KMS-11 (cell line): ENCODE measurements at regions not wholly inside any gene's neighbourhood (a gene's known extent, or its start where the extent isn't known, plus 50 kb on each side); places are given as distances from the start of the nearest gene placed in this dataset.

Experiments used
- H2AFZ ChIP-seq: fragments of 200-600 bp; sonication (generic); 2 replicates; pipeline ENCODE4 v1.6.1; 2016; ENCODE audit warnings: antibody characterized with exemption, mixed run types, low read depth
- H3K27ac ChIP-seq: fragments of 200-600 bp; sonication (generic); 2 replicates; pipeline ENCODE4 v1.6.1; 2016; ENCODE audit warnings: mild to moderate bottlenecking, mixed run types
- H3K27me3 ChIP-seq: fragments of 200-600 bp; sonication (generic); 2 replicates; pipeline ENCODE4 v1.6.1; 2017; ENCODE audit warnings: mild to moderate bottlenecking, low read depth, mixed run types, moderate library complexity; ENCODE audit not compliant: insufficient read depth
- H3K36me3 ChIP-seq: fragments of 200-600 bp; sonication (generic); 2 replicates; pipeline ENCODE4 v1.6.1; 2017; ENCODE audit warnings: mild to moderate bottlenecking, mixed run types; ENCODE audit not compliant: insufficient read depth
- H3K4me1 ChIP-seq: fragments of 200-600 bp; sonication (generic); 2 replicates; pipeline ENCODE4 v1.6.1; 2016; ENCODE audit warnings: mild to moderate bottlenecking, low read depth, mixed run types; ENCODE audit not compliant: poor library complexity, severe bottlenecking
- H3K4me2 ChIP-seq: fragments of 200-600 bp; sonication (generic); 2 replicates; pipeline ENCODE4 v1.7.0; 2016; ENCODE audit warnings: mild to moderate bottlenecking, mixed run types
- H3K4me3 ChIP-seq: fragments of 200-600 bp; sonication (generic); IDR thresholded peaks from 2 replicates; pipeline ENCODE4 v1.6.1; 2017; ENCODE audit warnings: low read depth, low read length, mixed read lengths; ENCODE audit not compliant: insufficient read depth
- H3K79me2 ChIP-seq: fragments of 200-600 bp; sonication (generic); 2 replicates; pipeline ENCODE4 v1.6.1; 2016; ENCODE audit warnings: low read depth, mixed run types; ENCODE audit not compliant: insufficient read depth
- H3K9ac ChIP-seq: fragments of 200-600 bp; sonication (generic); 2 replicates; pipeline ENCODE4 v1.6.1; 2016; ENCODE audit warnings: mild to moderate bottlenecking, mixed run types
- H4K20me1 ChIP-seq: fragments of 200-600 bp; sonication (generic); 2 replicates; pipeline ENCODE4 v1.6.1; 2016; ENCODE audit warnings: mild to moderate bottlenecking, mixed run types; ENCODE audit not compliant: insufficient read depth
- CTCF ChIP-seq: fragments of 200-600 bp; sonication (generic); conservative IDR thresholded peaks from 2 replicates; pipeline ENCODE4 v1.6.1; 2017; ENCODE audit warnings: low read depth, mild to moderate bottlenecking, antibody characterized with exemption, low read length, moderate library complexity, mixed read lengths

GRCh38 chr4:28545986-28546385, 1685.3 kb downstream of the STIM2 start:
- no peak for TF ChIP-seq CTCF
- no peak overlapping the region for H3K9ac ChIP-seq
- no peaks in the 10 kb centered on the region for H3K4me1 ChIP-seq
- H3K4me2 ChIP-seq, result no peak overlapping the region
- H3K27ac ChIP-seq, result no peak overlapping the region
- no peaks in the 10 kb centered on the region for H3K27me3 ChIP-seq
- H3K79me2 ChIP-seq, result no peaks in the 10 kb centered on the region
- no peaks in the 10 kb centered on the region for H3K36me3 ChIP-seq
- H3K4me3 ChIP-seq, result no peak overlapping the region
- no peak overlapping the region for H2AFZ ChIP-seq
- no peaks in the 10 kb centered on the region for H4K20me1 ChIP-seq

- H4K20me1 ChIP-seq, result no peaks in the 10 kb centered on the region
- H3K27ac ChIP-seq, result no peak overlapping the region
- TF ChIP-seq CTCF, result no peak
- no peaks in the 10 kb centered on the region for H3K27me3 ChIP-seq
- no peak overlapping the region for H3K4me2 ChIP-seq
- no peaks in the 10 kb centered on the region for H3K79me2 ChIP-seq
- H3K4me1 ChIP-seq, result no peaks in the 10 kb centered on the region
- H3K9ac ChIP-seq, result no peak overlapping the region
- H3K36me3 ChIP-seq, result no peaks in the 10 kb centered on the region
- no peak overlapping the region for H3K4me3 ChIP-seq
- H2AFZ ChIP-seq, result no peak overlapping the region
Observed at GRCh38 chr4:28548136-28548535, 1687.5 kb downstream of the STIM2 start.

GRCh38 chr4:28548594-28548993, 1688.0 kb downstream of the STIM2 start:
- no peaks in the 10 kb centered on the region for H3K27me3 ChIP-seq
- no peak overlapping the region for H3K4me3 ChIP-seq
- H3K79me2 ChIP-seq, result no peaks in the 10 kb centered on the region
- no peak for TF ChIP-seq CTCF
- no peaks in the 10 kb centered on the region for H3K36me3 ChIP-seq
- no peaks in the 10 kb centered on the region for H4K20me1 ChIP-seq
- H3K4me1 ChIP-seq, result no peaks in the 10 kb centered on the region
- no peak overlapping the region for H3K27ac ChIP-seq
- H2AFZ ChIP-seq, result no peak overlapping the region
- H3K9ac ChIP-seq, result no peak overlapping the region
- no peak overlapping the region for H3K4me2 ChIP-seq

- no peak for TF ChIP-seq CTCF
- H3K36me3 ChIP-seq, result no peaks in the 10 kb centered on the region
- H4K20me1 ChIP-seq, result no peaks in the 10 kb centered on the region
- no peak overlapping the region for H3K4me2 ChIP-seq
- no peak overlapping the region for H3K9ac ChIP-seq
- no peaks in the 10 kb centered on the region for H3K79me2 ChIP-seq
- H3K27me3 ChIP-seq, result no peaks in the 10 kb centered on the region
- no peak overlapping the region for H2AFZ ChIP-seq
- no peak overlapping the region for H3K27ac ChIP-seq
- H3K4me3 ChIP-seq, result no peak overlapping the region
- no peaks in the 10 kb centered on the region for H3K4me1 ChIP-seq
Observed at GRCh38 chr4:28555866-28556265, 1695.2 kb downstream of the STIM2 start.

GRCh38 chr4:28557755-28558154, 1697.1 kb downstream of the STIM2 start:
- Histone ChIP-seq H2AFZ (no peak overlapping the region), H3K27me3 (no peaks in the 10 kb centered on the region), H4K20me1 (no peaks in the 10 kb centered on the region), H3K4me1 (no peaks in the 10 kb centered on the region), H3K79me2 (no peaks in the 10 kb centered on the region), H3K4me3 (no peak overlapping the region), H3K9ac (no peak overlapping the region), H3K36me3 (no peaks in the 10 kb centered on the region), H3K4me2 (no peak overlapping the region), H3K27ac (no peak overlapping the region)
- TF ChIP-seq CTCF, result no peak
